SK-MEL-5 (cell line): ENCODE measurements at regions not wholly inside any gene's neighbourhood (a gene's known extent, or its start where the extent isn't known, plus 50 kb on each side); places are given as distances from the start of the nearest gene placed in this dataset.

ENCODE experiments used
- DNase-seq: peaks from one replicate; pipeline ENCODE4 v3.0.0-alpha.2; 2016; ENCODE audit warnings: low read depth, low spot score
- in situ Hi-C: cut with HindIII; loops from 2 replicates; pipeline ENCODE4 v1.10.0; 2016; ENCODE audit warnings: low sequenced_read_pairs, high pct_unique_total_duplicates, low pct_unique_long_range_greater_than_20kb

DNA sequence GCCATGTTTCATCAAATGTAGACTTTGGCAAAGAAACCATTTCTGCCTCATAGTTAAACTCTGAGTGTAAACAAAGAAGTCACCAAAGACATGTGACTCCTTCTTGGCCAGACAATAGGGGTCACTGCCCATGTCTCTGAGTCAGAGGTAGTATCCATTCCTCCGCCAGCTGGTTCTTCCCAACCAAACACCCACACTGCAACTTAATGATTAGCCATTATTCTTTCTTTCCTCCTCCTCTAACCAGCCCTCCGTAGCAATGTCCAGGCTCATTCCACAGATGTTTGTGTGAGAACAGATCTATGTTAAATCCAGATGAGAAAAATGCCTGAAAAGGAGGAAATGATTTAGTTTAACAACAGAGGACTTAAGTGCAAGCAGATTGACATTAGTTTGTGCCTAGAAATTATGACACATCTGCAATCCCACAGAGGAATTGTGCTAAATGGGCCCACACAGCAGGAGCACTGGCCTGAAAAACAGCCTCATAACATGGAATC, 127.9 kb upstream of the SH3BP4 start:
- DNase-seq, result no peak
- in situ Hi-C loops, result no loop called here

DNA sequence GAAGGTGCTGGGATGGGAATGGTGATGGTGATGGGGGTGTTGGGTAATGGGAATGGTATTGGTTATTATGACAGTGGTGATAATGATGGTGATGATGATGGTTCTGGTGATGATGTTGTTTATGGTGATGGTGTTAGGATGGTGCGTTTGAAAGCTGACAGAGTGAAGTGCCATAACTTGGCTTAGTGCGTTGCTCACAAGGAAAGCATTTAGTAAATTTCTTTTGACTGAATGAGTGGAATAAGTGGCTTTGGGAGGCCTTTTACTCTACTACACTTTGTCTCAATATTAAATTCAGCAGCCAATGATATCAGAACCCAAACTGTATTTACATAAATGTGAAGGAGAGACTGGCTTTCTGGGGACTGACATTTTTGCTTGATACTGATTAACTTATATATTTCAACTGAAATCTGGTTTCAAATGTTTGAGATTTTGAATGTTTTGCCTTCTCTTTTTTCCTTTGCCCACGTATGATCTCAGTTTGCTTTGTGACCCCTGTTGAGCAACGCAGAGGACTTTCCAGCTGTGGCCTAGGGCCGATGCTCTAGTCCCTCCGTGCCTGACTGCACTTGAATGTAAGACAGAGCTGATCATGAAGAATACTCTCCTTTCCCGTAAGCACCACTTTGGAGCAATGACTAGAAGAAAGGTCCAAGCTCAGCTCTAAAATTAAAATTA, 128.5 kb upstream of the SH3BP4 start:
- no peak for DNase-seq
- in situ Hi-C loops, result no loop called here

DNA sequence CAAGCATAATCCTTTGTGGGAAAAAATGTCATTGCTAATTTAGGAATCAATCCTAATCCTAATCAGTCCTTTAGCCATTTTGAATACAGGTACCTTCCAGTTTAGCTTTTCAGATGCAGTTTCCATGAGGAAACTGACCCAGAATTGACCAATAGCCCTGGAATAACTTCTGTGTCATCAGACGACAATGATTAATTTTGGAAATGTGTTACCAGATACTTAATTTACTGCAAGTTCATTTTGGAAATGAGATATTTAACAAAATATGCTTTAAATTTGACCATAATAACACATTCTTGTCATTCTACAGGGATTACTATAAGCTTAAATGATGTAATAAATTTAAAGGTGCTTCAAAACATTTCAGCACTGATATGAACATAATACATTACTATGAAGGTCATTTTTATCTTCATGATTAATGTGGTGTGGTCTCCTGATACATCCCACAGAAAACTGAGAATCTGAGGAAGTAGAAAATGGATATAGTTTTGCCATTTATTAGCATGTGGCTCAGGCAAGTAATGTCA, 129.8 kb upstream of the SH3BP4 start:
- DNase-seq, result no peak
- in situ Hi-C loops, result no loop called here

DNA sequence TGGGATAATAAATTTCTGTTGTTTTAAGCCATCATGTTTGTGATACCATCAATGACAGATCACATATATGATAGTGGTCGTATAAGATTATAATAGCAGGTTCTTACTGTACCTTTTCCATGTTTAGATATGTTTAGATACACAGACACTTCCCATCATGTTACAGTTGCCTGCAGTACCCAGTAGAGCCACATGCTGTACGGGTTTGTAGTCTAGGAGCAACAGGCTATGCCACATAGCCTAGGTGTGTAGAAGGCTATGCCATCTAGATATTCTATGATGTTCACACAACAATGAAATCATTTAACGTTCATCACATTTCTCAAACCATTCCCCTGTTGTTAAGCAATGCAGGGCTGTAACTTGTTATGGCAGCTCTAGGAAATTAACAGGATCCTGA, 132.9 kb upstream of the SH3BP4 start:
- peak; percentile 16 for DNase-seq
- in situ Hi-C loops, result no loop called here

DNA sequence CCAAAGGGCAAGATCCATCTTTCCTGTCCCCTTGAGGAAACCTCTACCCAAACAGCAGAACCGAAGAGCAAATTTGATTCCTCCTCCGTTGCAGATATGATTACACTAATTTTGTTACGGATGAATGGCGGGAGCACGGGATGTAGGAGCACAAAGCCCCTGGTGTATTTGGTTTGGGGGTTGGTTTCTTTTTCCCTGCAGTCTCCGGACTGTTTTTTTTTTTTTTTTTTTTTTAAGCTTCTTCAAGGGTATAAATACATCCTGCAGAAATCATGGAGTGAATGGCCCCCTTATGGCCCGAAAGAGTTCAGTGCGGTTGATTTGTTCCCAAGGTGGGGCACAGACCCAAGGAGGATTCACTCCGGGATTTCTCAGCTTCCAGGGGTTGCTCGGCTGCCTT, 135.3 kb upstream of the SH3BP4 start:
- DNase-seq, result peak; percentile 9
- in situ Hi-C loops, result no loop called here

DNA sequence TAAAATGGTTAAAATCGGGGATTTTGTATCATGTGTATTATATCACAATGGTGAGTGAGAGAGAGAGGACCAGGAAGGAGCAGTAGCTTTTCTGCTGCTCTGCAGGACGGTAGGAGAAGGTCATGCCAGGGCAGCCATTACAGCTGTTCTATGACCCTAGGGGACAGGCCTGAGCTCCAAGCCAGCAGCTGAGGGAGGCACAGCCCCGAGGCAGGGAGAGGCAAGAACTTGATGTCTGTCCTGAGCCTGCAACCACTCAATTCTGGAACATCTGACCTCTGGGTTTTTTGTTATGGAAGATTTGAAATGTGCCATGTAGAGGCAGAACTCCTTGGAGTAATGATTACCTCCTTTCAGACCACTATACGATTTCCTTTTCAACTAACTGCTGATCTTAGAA, 135.8 kb upstream of the SH3BP4 start:
- no peak for DNase-seq

DNA sequence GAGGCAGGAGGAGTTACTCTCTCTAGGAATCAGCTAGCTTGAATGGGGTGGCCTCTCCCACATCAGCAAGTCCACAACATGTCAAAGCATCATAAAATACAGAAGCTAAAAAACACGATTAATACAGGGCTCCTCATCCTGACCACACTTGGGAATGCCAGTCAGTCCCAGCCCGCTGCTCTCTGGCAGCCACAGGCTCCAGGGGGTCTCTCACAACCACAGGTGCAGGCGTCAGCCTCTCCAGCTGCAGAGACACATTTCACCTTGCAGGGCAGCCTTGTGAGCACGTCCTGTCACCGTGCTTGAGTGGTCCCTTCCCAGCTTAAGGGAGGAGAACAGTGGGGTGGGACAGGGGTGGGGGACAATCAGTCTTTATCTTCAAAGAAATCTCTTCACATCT, 137.4 kb upstream of the SH3BP4 start:
- in situ Hi-C loops, result no loop called here
- DNase-seq, result no peak

More for the DNA sequence above, 135.8 kb upstream of the SH3BP4 start:
- in situ Hi-C loops, result no loop called here

DNA sequence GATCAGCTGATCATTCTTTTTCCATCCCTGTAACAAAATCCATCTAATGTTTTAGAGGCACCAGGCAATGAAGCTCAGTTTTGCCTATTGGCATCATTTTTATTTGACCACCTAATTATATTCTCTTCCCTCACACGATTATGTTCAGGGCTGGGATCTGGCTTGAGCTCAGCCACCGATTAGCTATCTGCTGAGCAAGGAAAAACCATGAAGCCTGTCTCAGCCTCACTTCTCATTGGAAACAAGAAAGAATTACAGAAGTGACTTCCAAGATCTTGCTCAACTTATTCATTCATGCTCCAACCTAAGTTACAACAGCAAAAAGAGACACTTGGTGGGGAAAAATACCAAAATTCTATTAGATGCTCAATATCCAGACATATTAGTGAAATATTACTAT, 139.0 kb upstream of the SH3BP4 start:
- in situ Hi-C loops, result no loop called here
- DNase-seq, result no peak

DNA sequence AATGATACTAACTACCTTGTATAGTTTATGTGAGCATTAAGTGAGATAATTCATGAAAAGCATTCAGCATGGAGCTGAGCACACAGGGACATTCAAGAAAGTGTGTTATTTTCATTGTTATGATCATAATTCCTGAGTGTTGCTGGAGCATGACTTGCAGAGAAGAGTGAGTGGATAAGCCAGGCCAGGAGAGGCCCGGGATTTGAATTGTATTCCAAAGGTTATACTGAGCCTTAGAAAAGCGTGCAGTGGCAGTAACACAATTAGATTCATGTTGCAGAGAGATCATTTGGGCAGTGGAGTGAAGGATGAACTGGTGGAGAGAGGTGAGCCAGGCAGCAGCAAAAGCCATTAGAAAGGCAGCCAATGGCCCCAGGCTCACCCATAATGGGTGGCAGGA, 142.9 kb upstream of the SH3BP4 start:
- in situ Hi-C loops, result no loop called here
- no peak for DNase-seq

DNA sequence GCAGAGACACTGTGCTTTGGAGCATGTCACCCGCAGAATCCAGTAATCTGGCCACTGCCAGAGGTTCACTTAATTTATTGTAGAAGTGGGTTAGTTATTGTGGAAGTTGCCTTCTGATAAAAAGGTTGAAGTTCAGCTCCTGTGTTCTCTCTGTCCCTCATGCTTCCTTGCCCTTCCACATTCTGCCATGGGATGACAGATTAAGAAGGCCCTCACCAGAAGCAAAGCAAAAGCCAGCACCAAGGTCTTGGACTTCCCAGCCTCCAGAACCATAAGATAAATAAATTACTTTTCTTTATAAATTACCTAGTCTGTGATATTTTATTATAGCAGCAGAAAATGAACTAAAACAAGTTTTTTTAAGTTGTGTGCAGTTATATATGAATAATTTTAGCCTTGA, 145.0 kb upstream of the SH3BP4 start:
- in situ Hi-C loops, result no loop called here
- DNase-seq, result no peak

DNA sequence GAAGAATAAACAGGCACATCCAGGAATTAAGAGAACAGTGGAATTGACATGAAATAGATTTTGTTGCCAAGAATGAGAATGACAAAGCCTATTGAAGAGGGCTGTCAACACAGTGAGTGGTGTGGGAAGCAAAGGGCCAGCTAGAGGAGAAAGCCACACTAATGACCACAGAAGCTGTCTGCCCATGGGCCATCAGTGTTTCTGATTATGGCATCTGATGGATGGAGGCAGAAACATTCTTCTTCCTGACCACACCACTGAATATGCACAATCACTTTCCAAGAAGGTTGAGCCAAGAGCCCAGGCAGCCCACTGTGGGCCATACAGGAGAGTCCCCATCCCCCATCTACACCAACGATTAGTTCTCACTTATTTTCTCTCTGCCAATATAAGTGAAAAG, 146.0 kb upstream of the SH3BP4 start:
- in situ Hi-C loops, result no loop called here
- no peak for DNase-seq

DNA sequence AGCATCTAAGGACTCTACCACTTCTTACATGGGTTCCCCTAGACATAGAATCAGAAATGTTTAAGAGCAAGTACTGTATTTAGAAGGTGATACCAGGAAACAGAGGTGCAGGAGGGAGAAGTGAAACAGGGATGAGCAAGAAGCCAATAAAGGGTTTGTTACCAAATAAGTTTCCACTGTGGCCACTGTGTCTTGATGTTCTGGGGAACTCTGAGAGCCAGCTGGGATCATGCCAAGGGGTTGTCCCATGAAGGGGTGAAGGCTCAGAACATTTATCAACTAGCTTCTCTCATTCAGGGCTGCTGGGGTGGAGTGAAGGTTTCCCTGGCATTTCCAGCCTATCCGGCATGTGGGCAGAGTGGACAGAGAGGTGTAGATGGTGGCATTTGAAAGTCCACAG, 147.1 kb upstream of the SH3BP4 start:
- DNase-seq, result no peak
- in situ Hi-C loops, result no loop called here

DNA sequence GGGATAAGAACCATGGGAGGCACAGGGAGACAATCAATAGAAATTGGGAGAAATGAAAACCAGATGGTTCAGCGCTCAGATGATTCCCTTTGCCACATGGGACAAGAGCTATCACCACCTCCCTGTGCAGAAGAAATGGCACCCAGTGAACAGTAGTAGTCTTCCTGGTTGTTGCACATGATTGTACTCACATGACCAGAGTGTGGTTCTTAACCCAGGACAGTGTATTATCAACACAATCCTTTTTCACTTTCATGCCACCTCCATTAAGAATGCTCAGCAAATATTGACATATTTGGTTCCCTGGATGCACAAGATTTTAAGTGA, 149.0 kb upstream of the SH3BP4 start:
- in situ Hi-C loops, result no loop called here
- no peak for DNase-seq

DNA sequence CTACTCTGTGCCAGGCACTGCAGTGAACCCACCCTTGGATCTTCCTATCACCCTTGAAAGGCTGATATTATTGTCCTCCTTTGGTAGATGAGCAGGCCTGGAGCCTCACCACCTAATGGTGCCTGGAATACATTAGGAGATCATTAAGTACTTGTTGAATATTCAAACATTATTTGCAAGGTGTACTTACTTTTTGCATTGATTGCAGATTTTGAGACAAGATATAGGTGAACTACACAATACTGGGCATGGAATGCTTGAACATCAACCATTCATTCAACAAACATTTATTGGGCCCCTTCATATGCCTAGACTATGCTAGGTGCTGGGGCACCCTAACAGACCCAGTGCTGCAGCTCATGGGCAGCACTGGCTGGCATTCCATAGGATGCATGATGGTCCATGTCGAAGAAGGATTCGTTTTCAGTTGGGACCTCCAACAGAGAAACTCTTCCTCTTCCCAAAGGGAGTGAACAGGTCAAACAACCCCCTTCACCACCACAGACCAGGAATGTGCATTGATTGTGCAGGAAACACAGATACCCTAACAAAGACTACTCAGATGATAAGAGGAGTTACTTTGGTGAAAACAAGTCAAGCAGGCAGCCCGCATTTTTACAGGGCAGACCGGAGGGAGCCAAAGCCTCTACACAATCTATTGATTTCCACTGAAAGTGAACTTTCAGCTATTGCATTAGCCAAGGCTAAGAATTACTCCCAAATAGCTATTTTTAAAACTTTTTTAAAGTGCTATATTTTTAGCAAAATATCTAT, 149.6 kb upstream of the SH3BP4 start:
- in situ Hi-C loops, result no loop called here
- no peak for DNase-seq

DNA sequence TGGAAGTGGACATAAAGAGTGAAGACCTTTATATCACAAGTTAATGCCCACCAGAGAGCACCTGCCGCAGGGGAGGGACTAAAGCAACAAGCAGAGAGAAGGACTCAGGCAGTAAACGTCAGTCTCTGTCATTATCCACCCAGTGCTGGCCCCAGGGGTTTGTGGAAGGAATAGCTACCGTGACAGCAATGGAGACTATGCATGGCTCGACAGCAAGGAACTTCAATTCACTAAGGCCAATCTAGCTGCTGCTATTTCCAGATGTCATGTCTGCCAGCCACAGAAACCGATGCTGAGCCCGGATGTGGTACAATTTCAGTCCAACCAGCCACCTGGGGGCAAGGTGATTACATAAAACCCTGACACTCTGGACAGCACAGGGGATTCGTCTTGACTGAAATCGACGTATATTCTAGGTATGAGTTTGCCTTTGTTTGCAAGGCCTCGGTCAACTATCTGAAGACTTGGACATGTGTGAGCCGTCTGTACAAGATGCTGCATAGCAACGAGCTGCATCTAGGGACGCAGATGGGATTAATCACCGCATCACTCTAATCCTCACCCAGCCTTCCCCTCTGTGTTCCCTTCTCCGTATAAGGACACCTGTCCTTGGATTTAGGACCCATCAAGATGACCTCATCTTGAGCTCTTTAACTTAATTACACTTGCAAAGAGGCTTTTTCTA, 154.1 kb upstream of the SH3BP4 start:
- no peak for DNase-seq

DNA sequence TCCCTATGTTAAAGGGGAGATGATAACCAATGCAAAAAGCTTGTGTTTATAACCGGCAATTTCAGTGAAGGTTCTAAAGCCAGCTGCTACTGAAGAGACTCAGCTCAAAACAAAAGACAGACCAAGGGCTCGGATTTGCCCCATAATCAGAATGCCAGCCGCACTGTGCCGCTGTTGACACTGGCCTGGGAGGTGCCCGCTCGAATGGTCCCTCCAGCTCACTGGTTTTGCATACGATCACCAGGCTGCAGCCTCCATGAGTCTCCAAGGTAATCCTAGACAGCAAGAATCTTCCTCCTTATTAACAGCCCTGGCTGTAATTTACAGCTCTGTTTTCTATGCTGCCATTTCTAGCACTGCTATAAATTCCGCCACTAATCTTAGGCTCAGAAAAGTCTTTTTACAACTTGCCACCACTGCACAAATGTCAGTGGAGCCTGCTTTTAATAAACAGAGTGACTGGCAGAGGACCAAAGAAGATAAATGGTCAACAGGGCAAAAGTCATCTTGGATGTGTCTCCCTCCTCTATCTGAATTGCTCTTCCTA, 155.7 kb upstream of the SH3BP4 start:
- no peak for DNase-seq
- in situ Hi-C loops, result no loop called here

More for the DNA sequence above, 154.1 kb upstream of the SH3BP4 start:
- in situ Hi-C loops, result no loop called here

DNA sequence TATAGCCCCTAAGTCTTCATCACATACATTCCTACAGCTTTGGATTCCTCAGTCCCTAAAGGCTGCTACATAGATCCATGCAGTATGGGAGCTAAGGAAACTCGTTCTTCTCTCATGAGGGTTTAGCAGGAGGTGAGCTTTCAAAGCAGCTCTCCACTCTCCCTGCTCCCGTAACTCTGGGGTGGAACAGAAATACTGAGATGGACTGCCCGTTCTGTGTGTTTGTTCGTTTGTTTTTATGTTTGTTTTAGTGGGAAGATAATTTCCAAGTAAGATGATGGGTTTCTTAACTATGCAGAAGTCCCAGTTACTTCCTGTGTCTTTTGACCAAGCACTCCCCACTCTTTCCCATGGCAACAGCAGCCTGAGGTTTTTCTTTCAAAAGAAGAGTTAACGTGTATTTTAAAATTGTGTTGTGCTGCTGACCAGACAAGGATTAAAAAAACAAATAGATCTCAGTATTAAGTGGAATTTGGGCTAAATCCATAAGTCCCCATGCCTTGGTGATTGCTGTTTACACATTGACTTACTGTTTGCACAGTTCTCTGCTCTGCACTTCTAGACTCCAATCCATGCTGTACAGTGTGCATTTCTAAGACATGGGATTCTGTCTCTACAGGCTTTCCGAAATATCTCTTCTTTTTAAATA, 156.4 kb upstream of the SH3BP4 start:
- no peak for DNase-seq

DNA sequence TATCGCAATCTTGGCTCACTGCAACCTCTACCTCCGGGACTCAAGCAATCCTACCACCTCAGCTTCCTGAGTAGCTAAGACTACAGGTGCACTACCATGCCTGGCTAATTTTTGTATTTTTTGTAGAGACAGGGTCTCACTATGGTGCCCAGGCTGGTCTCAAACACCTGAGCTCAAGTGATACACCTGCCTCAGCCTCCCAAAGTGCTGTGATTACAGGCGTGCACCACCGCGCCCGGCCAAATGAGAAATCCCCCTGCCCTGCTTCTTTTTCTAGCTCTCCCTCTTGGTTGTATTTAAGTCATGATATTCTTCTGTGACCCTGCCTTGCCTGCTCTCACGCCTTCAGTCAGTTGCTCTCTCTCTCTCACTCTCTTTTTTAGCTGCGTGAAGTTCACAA, 157.0 kb upstream of the SH3BP4 start:
- no peak for DNase-seq
- in situ Hi-C loops, result no loop called here

More for the DNA sequence above, 156.4 kb upstream of the SH3BP4 start:
- in situ Hi-C loops, result no loop called here
